D721Med (cell line): ENCODE measurements at regions not wholly inside any gene's neighbourhood (a gene's known extent, or its start where the extent isn't known, plus 50 kb on each side); places are given as distances from the start of the nearest gene placed in this dataset.

Experiments
- DNase-seq: peaks from one replicate; pipeline ENCODE4 v3.0.0; 2011; ENCODE audit warnings: low spot score; ENCODE audit not compliant: insufficient read length
- FAIRE-seq: peaks from 2 replicates; lab custom pipeline; 2011; peaks lifted over from hg19 to GRCh38; lab: Jason Lieb, UNC
- TF ChIP-seq, protein P1 (sequence below): IDR thresholded peaks from 2 replicates; pipeline ENCODE4 v1.5.1; 2012; ENCODE audit warnings: mild to moderate bottlenecking, control low read depth; ENCODE audit not compliant: insufficient read depth; ENCODE audit errors: missing control alignments

DNA sequence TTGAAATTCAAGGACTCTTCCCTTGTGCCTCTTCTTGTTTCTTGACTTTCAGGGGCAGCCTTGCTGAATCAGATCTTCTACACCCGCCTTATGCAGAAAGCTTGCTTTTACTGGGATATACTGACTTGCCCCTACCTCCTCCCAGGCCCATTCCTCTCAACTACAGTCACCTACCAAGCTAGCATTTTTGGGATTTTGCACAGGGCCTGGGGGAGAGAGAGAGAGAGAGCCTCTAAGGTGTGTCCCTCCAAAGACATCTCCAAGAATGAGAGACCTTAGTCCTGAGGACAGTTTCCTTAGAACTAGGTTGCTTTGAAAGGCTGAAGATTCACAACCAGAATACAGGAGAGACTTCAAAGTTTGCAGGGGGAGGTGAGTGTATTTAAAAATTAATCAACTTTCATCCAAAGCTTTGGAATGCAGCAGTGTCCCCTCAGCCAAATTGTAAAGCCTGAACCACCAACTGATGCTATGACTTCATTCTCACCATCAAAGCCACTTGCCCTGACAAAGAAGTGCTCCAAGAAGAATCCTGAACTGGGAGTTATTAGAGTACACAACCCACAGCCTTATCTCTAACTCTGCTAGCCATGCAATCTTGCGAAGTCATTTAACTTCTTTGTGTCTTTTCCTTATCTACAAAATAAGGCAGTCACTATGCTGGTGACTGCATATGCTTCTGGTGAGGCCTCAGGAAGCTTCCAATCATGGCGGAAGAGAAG, 96.1 kb upstream of the EGLN3 start:
- DNase-seq (no peak), FAIRE-seq (no peak)
- TF ChIP-seq, protein P1, sequence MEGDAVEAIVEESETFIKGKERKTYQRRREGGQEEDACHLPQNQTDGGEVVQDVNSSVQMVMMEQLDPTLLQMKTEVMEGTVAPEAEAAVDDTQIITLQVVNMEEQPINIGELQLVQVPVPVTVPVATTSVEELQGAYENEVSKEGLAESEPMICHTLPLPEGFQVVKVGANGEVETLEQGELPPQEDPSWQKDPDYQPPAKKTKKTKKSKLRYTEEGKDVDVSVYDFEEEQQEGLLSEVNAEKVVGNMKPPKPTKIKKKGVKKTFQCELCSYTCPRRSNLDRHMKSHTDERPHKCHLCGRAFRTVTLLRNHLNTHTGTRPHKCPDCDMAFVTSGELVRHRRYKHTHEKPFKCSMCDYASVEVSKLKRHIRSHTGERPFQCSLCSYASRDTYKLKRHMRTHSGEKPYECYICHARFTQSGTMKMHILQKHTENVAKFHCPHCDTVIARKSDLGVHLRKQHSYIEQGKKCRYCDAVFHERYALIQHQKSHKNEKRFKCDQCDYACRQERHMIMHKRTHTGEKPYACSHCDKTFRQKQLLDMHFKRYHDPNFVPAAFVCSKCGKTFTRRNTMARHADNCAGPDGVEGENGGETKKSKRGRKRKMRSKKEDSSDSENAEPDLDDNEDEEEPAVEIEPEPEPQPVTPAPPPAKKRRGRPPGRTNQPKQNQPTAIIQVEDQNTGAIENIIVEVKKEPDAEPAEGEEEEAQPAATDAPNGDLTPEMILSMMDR = no peak

DNA sequence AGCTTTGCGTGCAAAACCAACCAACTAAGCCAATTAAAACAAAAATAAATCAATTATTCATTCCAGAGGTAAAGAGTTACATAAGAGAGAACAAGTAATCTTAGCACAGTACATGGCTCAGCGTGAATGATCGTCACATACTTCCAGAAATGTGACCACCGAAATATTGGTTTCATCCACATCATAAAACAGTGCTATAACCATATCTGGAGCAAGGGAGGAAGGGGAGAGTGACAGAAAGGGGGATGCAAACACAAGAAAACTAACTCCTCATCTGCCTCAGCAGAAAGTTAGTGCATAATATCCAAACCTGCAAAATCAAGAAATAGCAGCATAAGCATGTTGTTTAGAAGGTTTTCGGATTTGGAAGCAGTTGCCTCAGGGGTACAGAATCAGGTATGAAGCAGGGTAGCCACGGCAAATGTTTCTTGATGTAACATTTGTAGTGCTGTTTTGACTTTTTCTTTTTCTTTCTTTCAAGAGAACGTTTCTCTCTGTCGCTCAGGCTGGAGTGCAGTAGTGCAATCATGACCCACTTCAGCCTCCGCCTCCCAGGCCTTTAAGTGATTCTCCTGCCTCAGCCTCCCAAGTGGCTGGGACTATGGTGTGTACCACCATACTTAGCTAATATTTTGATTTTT, 93.9 kb upstream of the EGLN3 start:
- DNase-seq = no peak
- TF ChIP-seq, protein P1 = no peak
- FAIRE-seq = no peak

DNA sequence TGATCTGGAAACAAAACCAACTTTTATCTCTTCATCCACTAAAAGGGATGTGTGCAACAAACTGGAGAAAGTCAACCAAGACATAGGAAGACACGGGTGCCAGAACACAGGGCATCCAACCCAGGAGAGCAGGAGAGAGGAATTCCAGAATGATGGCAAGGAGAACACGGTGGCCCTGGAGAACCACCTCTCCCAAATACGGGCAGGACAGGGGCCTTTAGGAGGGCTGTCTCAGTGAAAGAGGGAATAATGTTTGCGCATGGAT, 93.4 kb upstream of the EGLN3 start:
- DNase-seq (no peak), FAIRE-seq (no peak)
- TF ChIP-seq, protein P1 = no peak

DNA sequence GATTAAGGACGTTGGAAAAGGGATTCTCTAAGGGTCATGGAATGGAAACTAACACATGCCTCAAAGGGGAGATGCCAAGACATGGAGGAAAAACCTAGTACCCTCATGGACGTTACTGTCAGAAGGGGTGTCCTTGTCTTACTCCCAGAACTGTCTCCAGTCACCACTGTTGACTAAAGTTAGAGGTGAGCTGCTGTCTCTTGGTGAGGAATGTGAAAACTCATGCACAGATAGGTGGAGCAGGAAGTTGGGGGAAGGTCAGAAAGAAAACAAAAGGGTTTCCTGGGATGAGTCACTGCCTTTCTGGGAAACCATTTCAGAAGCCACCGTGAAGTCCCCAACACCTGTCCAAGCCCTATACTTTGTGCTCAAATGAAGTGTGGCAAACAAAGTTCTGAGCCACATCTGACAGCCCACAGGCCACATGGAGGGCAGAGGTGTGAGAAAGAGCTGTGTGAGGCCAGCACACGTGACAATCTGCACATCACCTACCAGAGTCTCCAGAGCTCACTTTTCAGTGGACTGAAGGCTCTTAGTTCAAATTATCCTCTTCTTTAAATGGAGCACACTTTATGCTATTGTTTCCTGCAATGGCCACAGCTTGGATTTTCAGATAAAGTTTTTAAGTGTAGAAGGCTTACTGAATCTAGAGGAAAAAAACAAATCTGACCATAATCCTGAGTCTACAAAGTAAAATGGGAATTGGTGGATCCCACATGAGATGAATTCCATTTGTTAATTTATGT, 92.9 kb upstream of the EGLN3 start:
- TF ChIP-seq, protein P1 = no peak
- FAIRE-seq (no peak), DNase-seq (no peak)

DNA sequence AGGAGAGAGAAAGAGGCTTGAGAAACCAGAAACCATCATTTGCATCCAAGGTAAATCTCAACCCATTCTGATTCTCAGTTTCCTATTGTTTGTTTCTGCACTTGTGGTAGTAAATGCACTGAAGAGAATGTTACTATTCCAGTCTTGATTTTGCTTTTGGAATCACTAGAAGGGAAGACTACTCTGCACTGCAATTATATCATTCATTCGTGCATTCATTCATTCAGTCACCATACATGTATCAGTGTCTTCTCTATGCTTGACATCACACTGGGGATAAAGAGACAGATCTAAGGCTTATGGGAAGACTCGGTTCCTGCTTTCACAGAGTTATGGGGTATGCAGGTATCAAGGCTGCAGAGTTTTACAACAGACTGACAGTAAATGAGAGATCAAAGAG, 90.3 kb upstream of the EGLN3 start:
- FAIRE-seq (no peak), DNase-seq (no peak)
- TF ChIP-seq, protein P1 = no peak

DNA sequence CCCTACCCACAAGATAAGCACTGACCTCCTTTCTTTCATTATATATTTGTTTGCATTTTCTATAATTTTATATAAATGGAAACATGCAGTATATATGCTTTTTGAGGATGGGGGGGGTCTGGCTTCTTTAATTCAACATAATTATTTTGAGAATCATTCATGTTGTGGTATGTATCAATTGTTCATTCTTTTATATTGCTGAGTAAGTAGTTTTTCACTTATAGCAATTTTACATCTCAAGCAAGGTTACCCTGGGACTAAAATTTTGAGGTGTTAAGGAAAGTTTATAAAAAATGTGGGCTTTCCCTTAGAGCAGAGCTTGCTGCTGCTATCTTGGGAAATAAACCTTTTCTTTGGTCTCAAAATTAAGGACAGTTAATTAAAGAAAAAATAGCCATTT, 89.9 kb upstream of the EGLN3 start:
- FAIRE-seq (no peak), DNase-seq (no peak)
- TF ChIP-seq, protein P1 = no peak
